Superior temporal gyrus (tissue), 1 donor: ENCODE measurements at regions not wholly inside any gene's neighbourhood (a gene's known extent, or its start where the extent isn't known, plus 50 kb on each side); places are given as distances from the start of the nearest gene placed in this dataset.
"Not testable (repeated sequence)": the region's sequence is repeated elsewhere in the genome, so short reads cannot be mapped to it uniquely, and the experiment has no call there.

ENCODE experiments used
- DNase-seq: peaks from one replicate; pipeline ENCODE4 v3.0.0-alpha.2; 2016; ENCODE audit errors: extremely low spot score

DNA sequence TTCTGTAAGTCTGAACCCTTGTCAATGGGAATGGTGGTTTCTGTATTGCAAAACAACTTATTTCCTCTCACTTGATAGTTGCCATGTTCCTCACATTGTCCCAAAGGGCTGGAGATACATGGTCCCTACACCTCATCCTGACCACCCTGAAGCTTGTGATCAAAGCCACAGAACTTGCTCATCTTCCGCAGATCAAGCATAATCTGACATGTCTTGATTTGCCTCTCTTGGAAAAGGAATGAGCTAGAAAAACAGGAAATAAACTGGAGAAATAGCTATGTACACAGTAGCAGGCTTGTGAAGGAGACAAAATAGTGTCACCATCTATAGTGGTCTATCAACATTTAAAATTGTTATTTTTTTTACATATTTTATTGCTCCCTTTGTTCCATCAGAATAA is 871.9 kb upstream of the C9orf72 start:
- DNase-seq = no peak

DNA sequence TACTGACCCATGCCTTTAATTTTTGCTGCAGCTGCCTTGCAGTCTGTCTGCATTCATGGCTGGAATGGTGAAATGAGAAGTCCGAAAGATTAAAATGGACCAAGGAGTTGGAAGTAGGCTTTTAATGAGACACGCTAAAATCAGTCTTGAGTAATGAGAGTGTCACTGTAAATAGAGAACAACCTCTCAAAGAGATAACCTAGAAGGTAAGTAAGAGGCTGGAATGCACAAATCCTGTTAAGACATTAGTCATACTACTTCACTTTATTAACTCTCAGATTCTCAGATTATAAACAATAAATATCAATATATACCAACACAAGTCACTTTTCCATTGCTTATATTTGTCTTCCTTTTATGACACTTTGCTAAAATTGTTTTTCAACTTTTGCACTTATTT is 880.6 kb upstream of the C9orf72 start:
- DNase-seq = no peak

DNA sequence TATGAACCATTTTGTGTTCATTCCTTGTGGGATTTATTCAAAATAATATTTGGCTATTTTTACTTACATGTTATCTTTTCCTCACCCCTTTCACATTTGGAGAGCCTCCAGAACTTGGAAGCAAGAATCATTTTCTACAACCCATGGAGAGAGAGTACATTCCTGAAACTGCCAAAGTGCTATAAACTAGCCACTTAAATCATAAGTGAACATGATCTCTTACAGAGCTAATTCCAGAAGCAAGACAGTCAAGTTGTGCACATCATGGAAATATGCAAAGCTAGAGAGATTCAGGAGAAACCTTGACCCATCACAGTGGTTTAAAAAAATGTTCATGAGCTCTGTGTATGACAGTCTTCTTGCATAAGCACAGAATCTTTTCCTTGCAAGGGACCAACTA is 883.6 kb upstream of the C9orf72 start:
- no peak for DNase-seq

DNA sequence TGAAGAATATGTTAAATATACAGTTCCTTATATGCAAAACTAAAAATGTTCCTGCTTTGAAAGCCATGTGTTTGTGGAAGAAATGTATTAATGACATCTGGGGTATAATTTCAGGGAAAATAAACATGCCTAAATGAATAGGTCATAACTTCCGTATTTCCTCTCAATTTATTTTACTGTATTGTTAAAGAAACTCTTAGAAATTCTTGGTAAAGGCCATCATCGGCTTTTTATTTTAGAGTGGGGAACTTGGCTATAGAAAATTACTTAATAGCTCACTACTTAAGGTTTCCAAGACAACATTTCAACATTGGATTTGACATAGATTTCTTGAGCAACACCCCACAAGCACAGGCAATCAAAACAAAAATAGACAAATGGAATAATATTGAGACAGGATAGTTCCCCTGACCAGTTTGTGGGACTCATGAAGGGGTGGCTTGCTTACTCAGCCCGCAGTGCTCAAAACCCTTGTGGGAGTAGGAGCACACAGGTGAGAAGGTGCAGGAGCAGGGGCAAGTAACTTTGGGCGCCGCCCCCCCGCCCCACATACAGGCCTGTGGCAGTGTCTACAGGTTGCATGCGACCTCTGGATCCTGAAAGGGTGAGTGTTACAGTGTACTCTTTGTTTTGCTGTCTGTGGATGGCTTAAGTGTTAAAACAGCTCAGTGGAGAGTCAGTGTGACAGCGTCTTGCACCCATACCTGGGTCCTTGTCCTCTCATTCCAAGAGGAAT is 891.4 kb upstream of the C9orf72 start:
- no peak for DNase-seq

DNA sequence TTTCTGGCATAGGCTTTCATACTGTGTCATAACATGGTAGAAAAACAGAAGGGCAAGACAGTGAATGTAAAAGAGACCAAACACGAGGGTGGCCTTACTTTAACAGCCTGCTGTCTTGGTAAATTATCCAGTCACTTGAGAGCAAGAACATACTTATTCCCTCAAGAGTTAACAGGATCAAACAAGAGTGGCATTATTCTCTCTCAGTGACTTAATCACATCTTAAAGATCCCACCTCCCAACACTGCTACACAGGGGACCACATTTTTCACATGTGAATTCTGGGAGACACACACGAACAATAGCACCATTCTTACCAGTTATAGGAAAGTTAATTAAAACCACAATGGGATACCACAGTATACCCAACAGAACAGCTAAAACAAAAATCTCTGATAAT is 898.0 kb upstream of the C9orf72 start:
- DNase-seq = no peak

DNA sequence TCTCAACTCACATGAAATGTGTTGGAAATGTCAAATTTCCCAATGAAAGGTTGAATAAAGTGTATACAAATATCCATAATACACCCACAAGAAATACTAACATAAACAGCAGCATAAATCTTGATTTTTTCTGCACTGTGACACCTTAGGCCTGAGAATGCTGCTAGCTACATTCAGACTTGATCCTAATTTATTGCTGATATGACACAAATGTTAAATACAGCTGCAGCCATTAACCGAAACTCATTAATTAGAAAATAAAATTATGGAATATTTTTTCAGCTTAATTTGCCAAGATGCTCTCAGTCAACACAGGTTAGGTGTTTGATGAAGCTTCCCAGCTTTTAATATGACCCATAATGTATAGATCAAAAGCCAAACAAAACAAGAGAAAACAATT is 914.3 kb upstream of the C9orf72 start:
- no peak for DNase-seq

DNA sequence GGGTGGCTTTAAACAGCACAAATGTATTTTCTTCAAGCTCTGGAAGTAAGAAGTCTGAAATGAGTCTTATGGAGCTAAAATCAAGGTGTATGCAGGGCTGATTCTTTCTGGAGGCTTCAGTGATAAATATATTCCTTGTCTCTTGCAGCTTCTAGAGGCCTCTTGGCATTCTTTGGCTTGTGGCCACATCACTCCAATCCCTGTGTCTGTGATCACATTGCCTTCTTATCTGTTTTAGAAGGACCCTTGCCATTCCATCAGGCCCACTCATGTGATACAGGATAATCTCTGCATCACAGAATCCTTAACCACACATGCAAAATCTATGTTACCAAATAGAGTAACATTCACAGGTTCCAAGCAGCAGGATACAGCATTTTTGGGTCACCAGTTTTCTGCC is 917.8 kb upstream of the C9orf72 start:
- no peak for DNase-seq

DNA sequence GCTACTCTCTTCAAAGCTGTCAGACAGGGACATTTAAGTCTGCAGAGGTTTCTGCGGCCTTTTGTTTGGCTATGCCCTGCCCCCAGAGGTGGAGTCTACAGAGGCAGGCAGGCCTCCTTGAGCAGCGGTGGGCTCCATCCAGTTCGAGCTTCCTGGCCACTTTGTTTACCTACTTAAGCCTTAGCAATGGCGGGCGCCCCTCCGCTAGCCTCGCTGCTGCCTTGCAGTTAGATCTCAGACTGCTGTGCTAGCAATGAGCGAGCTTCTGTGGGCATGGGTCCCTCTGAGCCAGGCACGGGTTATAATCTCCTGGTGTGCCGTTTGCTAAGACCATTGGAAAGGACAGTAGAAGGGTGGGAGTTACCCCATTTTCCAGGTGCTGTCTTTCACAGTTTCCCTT is 924.9 kb upstream of the C9orf72 start:
- DNase-seq = not testable (repeated sequence)

DNA sequence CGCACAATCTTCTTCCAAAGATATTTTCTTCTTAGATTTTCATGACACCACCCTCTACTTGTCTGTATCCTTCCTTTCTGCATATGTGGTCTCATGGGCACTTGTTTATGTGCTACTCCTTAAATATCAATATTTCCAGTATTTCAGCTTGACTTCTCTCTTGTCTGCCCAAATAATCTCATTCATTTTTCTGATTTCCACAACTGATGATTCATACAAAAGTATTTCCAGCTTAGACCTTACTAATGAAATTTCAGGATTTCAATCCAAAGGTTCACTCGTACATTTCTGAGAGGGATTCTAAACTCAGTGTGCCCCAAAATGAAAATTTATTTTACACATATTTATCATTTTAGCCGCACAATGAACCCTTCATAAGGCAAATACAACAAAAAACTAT is 928.9 kb upstream of the C9orf72 start:
- no peak for DNase-seq

DNA sequence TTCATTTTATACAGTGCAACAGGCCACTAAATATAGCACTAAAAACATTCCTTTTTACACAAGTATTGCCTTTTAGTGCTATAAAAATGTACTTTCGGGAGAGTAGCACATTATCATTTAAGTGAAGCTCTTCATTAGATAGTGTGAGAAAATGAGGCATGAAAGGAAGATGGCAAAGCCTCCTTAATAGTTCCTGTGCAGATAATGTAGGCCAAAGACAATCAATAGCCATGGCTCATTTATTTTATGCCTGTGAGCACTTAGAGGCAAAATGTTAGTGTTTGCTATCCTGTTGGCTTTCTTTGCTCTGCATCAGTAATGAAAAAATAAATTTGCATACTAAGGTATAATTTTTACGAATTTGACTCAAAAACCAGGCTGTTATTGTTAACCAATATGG is 929.5 kb upstream of the C9orf72 start:
- no peak for DNase-seq

DNA sequence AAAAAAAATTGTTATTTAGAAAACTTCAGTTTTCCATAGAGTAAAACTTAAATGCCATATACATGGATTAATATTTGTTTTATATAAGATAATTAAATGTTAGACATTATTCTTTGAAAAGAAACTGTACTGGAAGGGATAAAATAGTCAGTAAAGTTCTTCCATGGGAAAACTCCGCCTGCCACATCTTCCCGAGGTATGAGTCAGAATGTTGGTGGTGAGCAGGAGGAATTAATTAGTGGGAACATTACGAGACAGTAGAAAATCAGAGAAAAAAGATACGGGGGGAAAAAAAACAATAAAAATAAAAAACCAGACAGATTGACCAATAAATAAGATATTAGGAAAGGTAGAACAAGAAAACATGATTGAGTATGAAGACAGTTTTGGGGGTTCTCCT is 930.3 kb upstream of the C9orf72 start:
- no peak for DNase-seq

DNA sequence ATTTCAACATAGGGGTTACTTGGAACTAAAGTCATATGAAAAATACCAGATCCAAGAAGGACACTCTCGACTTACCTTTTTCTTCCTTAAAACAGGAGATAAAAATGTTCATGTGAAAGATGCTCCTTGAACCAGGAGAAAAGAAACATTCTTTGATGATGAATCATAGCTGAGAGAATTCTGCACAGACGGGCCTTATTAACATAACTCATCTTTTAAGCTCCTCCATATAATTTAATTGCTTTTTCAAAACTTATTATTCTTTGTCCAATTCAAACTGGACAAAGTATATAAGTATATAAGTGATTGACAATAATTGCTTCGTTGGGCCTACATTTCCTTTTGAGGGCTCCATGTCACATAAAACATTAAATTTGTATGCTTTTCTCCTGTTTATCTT is 945.2 kb upstream of the C9orf72 start:
- no peak for DNase-seq

DNA sequence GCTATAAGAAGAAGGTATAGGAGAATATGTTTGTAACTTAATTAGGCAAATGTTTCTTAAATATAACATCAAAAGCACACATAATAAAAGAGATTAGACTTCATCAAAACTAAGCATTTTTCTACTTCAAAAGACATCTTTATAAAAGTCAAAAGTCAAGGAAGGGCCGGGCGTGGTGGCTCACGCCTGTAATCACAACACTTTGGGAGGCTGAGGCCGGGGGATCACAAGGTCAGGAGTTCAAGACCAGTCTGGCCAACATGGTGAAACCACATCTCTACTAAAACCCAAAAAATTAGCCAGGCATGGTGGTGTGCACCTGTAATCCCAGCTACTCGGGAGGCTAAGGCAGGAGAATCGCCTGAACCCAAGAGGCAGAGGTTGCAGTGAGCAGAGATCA is 951.0 kb upstream of the C9orf72 start:
- not testable (repeated sequence) for DNase-seq

DNA sequence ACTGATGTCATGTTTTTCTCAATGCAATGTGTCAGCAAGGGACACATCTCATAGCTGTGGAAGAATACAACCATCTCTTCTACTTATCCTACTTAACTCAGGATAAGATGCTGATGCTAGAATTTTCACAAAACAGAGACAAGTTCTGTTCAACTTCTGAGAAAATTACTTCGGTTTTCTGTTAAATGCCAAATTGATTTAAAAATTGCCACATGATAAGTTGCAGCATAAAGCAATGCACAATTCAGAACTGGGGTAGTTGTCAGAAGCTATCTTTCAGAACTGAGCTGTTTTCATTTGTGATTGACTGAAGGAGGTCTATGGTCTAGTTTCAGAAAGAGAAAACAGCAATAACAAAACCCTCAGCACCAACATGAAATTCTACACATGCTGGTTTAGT is 954.8 kb upstream of the C9orf72 start:
- no peak for DNase-seq

DNA sequence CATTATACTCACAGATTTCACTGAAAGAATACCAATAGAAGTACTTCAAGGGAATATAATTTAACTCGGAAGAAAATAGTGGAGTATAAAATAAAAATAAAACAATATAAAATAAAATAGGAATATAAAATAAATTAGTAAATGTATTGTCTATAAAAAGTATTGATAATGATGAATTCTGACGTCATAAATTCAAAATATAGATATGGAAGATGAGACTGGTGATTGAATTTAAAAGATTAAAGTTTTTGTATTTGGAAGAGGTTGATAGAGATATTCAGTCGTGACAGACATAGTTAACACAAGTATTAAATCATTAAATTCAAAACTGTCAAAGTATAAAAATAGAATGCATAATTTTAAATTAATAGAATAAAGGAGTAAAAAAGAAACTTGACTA is 964.9 kb upstream of the C9orf72 start:
- no peak for DNase-seq

DNA sequence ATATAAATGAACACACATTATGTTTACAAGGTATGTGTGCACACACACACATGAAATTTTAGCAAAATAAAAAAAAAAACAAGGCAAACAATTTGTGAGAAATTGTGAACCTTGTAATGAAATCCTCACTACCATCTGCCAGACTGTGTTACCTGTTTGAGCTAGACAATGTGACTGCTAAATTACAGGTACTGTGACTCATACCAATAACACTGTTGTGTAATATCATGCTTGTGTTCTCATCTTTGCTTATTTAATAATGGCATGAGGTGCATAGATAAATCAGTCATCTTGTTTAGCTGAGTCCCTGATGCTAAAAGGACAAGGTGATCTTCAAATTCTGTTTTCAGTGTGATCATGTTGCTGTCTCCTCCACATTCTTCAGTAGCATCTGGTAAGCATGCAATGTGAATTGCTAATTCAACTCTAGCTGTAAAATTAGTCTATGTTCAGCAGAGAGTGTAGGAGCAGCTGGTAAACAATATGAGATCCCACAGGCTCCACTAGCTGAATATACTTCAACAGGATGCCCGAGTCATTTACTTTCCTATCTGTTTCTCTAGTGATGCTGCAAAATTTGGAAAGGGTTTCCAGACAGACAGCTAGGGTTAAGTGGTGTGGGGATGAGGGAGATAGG is 966.3 kb upstream of the C9orf72 start:
- peak; percentile 47 for DNase-seq

DNA sequence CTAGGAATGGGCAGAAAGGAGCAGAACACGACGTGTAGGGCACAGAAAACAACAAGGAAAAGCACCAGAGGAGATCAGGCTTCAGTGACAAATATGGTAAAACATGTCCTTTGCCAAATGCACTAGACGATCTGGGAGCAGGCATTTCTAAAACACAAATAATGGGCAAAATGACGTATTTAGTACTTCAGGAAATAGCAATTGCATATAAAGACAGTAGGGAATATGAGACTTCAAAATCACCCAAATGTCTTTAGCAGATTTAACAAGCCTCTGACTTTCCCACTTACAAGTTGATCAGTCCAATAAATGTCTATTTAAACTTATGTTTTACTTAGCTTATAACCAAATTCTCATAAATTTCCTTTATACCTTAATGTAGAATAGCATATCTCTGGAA is 969.6 kb upstream of the C9orf72 start:
- DNase-seq = no peak

DNA sequence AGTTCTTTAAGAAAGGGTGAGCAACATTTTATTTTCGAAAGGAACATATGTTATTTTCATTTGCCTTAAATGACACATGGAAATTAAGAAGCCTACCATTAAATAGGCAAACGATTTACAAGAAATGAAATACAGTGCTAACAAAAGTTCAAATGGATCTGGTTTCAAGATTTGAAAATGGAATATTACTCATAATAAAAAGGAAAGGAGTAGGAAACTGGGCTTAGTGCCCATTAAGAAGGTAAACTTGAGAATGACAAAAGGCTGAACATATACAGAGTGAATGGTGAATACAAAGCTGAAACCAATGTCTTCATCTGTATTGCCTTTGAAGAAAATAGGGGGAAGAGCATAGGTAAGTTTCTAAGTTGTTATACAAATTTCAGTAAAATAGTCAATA is 974.2 kb upstream of the C9orf72 start:
- DNase-seq = no peak

DNA sequence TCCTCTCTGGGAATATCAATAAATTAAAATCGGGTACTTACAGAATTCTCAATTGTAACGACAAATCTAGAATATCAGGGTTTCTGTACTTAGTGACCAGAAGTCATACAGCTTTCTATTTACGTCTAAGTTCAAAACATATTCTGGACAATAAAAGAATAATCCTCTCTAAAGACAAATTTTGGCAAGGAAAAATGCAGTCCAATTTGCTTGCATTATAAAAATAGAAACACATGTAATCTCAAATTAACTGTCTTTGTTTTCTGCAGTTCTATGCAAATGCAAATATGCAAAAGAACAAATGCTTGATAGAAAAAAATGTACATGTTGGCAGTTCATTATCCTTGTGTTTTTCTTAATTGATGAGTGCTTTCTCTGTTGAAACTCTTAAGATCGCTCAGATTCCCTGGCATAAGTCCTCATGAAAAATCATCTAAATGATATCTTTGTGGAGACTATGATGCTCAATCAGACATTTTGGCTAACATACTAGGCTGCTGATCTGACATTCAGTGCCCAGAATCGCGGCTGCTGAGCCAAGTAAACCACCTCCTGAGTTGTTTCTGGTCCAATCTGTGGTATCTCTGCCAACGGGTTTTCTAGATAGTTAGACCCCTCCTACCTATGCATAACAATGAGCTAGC is 990.1 kb upstream of the C9orf72 start:
- DNase-seq = peak; percentile 43

DNA sequence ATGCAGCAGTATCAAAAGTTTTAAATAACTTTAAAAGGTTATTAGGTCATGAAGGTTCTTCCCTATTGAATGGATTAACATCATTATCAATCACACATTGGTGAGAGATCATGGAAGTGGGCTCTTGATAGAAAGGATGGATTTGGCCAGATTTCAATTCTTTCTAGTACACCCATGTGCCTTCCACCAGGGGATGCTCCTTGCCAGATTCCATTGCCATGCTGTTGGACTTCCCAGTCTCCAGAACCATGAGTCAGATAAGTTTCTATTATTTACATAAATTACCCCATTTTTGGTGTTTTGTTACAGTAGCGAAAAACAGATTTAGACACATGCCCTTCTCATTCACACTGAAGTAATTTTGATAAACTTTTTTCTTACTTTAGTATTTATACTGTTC is 1010.6 kb upstream of the C9orf72 start:
- DNase-seq = no peak

DNA sequence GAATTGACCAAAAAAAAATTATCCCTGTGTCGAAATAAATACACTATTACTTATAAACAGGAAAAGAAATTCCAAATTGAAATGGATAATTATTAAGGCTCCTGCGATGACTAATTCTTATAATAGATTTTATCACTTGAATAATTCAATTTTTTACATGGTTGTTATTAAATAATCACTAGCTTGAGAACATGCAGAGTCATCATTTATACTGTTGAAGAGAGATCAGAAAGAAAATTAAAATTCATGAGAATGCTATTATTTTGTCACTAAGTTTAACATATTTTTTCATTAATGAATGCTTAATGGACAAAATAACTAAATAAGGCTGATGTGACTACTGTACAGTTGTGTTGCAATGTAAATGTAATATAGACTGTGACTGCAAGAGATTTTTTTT is 1011.3 kb upstream of the C9orf72 start:
- no peak for DNase-seq

DNA sequence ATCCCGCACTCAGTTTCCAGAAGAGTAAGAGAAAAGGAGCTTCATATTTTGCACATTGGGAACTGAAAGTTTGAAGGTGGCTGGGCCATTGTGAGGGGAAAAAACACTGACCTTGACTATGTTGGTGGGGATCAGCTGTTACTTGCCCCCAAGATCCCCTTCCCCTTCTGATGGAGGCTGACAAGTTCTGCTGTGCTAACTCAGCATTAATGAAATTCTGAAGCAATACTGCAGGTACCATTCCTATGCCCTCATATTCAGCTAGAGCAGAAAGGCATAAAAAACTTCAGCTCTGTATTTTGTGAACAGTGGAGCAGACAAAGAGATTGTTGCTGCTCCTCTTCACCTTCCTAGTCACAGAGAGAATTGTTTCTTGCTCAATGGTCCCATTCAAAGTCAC is 1013.8 kb upstream of the C9orf72 start:
- no peak for DNase-seq

DNA sequence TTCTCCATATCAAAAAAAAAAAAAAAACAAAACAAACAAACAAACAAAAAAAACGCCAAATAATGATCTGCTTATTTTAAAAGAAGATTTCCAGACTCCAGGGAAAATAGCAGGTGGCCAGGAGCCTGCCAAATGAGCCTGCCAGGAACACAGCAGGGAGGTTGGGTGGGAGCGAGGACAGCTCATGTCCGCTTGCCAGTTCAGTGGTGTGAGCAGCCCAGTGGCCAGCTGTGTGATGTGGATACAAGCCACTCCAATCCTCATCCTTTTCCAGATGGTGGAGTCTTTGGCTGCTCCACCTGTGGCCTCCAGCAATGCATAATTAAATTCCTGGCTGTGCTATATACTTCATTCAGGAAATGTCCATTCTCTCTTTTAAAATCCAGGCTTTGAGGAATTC is 1025.1 kb upstream of the C9orf72 start:
- peak; percentile 38 for DNase-seq
